GM23248 (cell line): ENCODE measurements at regions not wholly inside any gene's neighbourhood (a gene's known extent, or its start where the extent isn't known, plus 50 kb on each side); places are given as distances from the start of the nearest gene placed in this dataset.

ENCODE experiments used
- EZH2 ChIP-seq: fragments of 200-600 bp; sonication (generic); IDR thresholded peaks from 2 replicates; pipeline ENCODE4 v1.6.1; 2018; ENCODE audit warnings: antibody characterized with exemption, mild to moderate bottlenecking; ENCODE audit not compliant: insufficient read depth, poor library complexity, severe bottlenecking
- EZH2phosphoT487 ChIP-seq: fragments of 200-600 bp; sonication (generic); IDR thresholded peaks from 2 replicates; pipeline ENCODE4 v1.6.1; 2018; ENCODE audit warnings: antibody characterized with exemption, moderate library complexity, mild to moderate bottlenecking, low read depth; ENCODE audit not compliant: insufficient read depth

DNA sequence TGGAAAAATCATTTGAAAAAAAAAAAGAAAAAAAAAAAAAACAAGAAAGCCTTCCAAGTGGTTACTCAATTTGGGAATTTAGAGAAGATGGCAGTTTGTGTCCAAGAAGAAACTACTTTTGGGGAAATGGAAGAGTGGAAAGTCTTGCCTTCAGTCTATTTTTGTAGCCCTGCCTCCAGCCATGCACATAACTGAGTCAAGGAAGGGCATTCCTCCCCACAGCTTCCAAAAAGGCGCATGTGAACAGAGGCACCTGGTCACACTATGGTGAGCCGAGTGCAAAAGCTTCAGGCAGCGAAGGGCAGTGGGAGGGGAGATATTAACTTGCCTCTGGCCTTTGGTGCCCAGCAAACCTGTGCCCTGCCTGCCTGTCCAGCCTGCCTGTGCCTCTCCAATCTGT is 163.7 kb downstream of the SMIM20 start:
- no peak for TF ChIP-seq EZH2
- no peak for TF ChIP-seq EZH2phosphoT487
